Smooth muscle cell (in vitro differentiated cells): ENCODE measurements at regions not wholly inside any gene's neighbourhood (a gene's known extent, or its start where the extent isn't known, plus 50 kb on each side); places are given as distances from the start of the nearest gene placed in this dataset.
"Not testable (repeated sequence)": the region's sequence is repeated elsewhere in the genome, so short reads cannot be mapped to it uniquely, and the experiment has no call there.

Source experiments
- DNase-seq: peaks from one replicate; lab custom pipeline; 2025; ENCODE audit not compliant: unreplicated experiment; lab: John Stamatoyannopoulos, UW
- H2AFZ ChIP-seq: fragments of 200-600 bp; sonication (generic); 2 replicates; pipeline ENCODE4 v1.6.0; 2016; ENCODE audit warnings: antibody characterized with exemption, low read depth, mild to moderate bottlenecking
- H3F3A ChIP-seq: fragments of 200-600 bp; sonication (generic); 2 replicates; pipeline ENCODE4 v1.6.0; 2017; ENCODE audit warnings: antibody characterized with exemption, low read depth
- H3K27ac ChIP-seq: fragments of 200-600 bp; sonication (generic); 2 replicates; pipeline ENCODE4 v1.5.1; 2016; ENCODE audit warnings: low read depth, mild to moderate bottlenecking
- H3K27me3 ChIP-seq: fragments of 200-600 bp; sonication (generic); 2 replicates; pipeline ENCODE4 v1.6.1; 2016; ENCODE audit warnings: low read depth, mild to moderate bottlenecking
- H3K36me3 ChIP-seq: fragments of 200-600 bp; sonication (generic); 2 replicates; pipeline ENCODE4 v1.5.1; 2016; ENCODE audit warnings: low read depth
- H3K4me1 ChIP-seq: fragments of 200-600 bp; sonication (generic); 2 replicates; pipeline ENCODE4 v1.5.1; 2016; ENCODE audit warnings: low read depth
- H3K4me2 ChIP-seq: fragments of 200-600 bp; sonication (generic); 2 replicates; pipeline ENCODE4 v1.6.0; 2016; ENCODE audit warnings: mild to moderate bottlenecking
- H3K4me3 ChIP-seq: fragments of 200-600 bp; sonication (generic); 2 replicates; pipeline ENCODE4 v1.5.1; 2016; ENCODE audit warnings: mild to moderate bottlenecking
- H3K79me2 ChIP-seq: fragments of 200-600 bp; sonication (generic); 2 replicates; pipeline ENCODE4 v1.6.0; 2016; ENCODE audit warnings: low read depth, mild to moderate bottlenecking
- H3K9ac ChIP-seq: fragments of 200-600 bp; sonication (generic); 2 replicates; pipeline ENCODE4 v1.6.0; 2016; ENCODE audit warnings: low read depth
- H3K9me3 ChIP-seq: fragments of 200-600 bp; sonication (generic); replicated peaks from 2 replicates; pipeline ENCODE4 v1.5.1; 2016; ENCODE audit warnings: low read depth
- H4K20me1 ChIP-seq: fragments of 200-600 bp; sonication (generic); 2 replicates; pipeline ENCODE4 v1.6.0; 2016; ENCODE audit warnings: low read depth
- CTCF ChIP-seq: fragments of 200-600 bp; sonication (generic); IDR thresholded peaks from 2 replicates; pipeline ENCODE4 v1.5.1; 2017; ENCODE audit warnings: borderline replicate concordance, mild to moderate bottlenecking, antibody characterized with exemption; ENCODE audit not compliant: insufficient read depth, poor library complexity, severe bottlenecking
- WGBS: methylation state at CpG from one replicate; pipeline ENCODE4 v1.1.7; 2016; ENCODE audit warnings: low lambda C conversion rate; 5-methylcytosine and 5-hydroxymethylcytosine counted together

- 63% methylated on average over 6 of the region's 6 CpGs for WGBS
Observed at GRCh38 chr10:7054915-7055314, 355.9 kb downstream of the SFMBT2 start.

GRCh38 chr10:7053195-7053594 lies 357.6 kb downstream of the SFMBT2 start:
- Histone ChIP-seq H3K4me1 (no peaks in the 10 kb centered on the region), H3K27ac (no peak overlapping the region), H2AFZ (no peak overlapping the region), H3K4me3 (no peak overlapping the region), H3F3A (no peaks in the 10 kb centered on the region), H4K20me1 (no peaks in the 10 kb centered on the region), H3K36me3 (no peaks in the 10 kb centered on the region), H3K4me2 (no peak overlapping the region), H3K27me3 (no peaks in the 10 kb centered on the region), H3K9me3 (no peaks in the 10 kb centered on the region), H3K79me2 (no peaks in the 10 kb centered on the region), H3K9ac (no peak overlapping the region)
- TF ChIP-seq CTCF: no peak
- 51% methylated on average over 3 of the region's 3 CpGs for WGBS
- DNase-seq: no peak

More at GRCh38 chr10:7054915-7055314, 355.9 kb downstream of the SFMBT2 start:
- no peaks in the 10 kb centered on the region for H4K20me1 ChIP-seq
- no peak overlapping the region for H2AFZ ChIP-seq
- no peaks in the 10 kb centered on the region for H3K27me3 ChIP-seq
- H3K4me2 ChIP-seq: no peak overlapping the region
- no peak for DNase-seq
- no peaks in the 10 kb centered on the region for H3K79me2 ChIP-seq
- TF ChIP-seq CTCF: peak; percentile 29
- no peaks in the 10 kb centered on the region for H3K4me1 ChIP-seq
- H3K4me3 ChIP-seq: no peak overlapping the region
- H3K36me3 ChIP-seq: no peaks in the 10 kb centered on the region
- no peak overlapping the region for H3K27ac ChIP-seq
- H3F3A ChIP-seq: no peaks in the 10 kb centered on the region
- no peaks in the 10 kb centered on the region for H3K9me3 ChIP-seq
- H3K9ac ChIP-seq: no peak overlapping the region

- not testable (repeated sequence) for H3K4me2 ChIP-seq, H3K4me3 ChIP-seq, H4K20me1 ChIP-seq, H3K9ac ChIP-seq, H3K9me3 ChIP-seq, H3K4me1 ChIP-seq, H3K36me3 ChIP-seq, H3F3A ChIP-seq, H3K79me2 ChIP-seq, DNase-seq, H3K27me3 ChIP-seq, H2AFZ ChIP-seq, H3K27ac ChIP-seq
- 89% methylated on average over 3 of the region's 3 CpGs for WGBS
Observed at GRCh38 chr10:7050024-7050423, 360.8 kb downstream of the SFMBT2 start.

- no peak for DNase-seq
- Histone ChIP-seq H3K36me3 (no peaks in the 10 kb centered on the region), H2AFZ (no peak overlapping the region), H3K79me2 (no peaks in the 10 kb centered on the region), H3K4me2 (no peak overlapping the region), H3K9me3 (no peaks in the 10 kb centered on the region), H3K27me3 (no peaks in the 10 kb centered on the region), H3F3A (no peaks in the 10 kb centered on the region), H3K4me1 (no peaks in the 10 kb centered on the region), H3K9ac (no peak overlapping the region), H3K4me3 (no peak overlapping the region), H3K27ac (no peak overlapping the region), H4K20me1 (no peaks in the 10 kb centered on the region)
- no peak for TF ChIP-seq CTCF
- WGBS: 86% methylated on average over 6 of the region's 6 CpGs
Observed at GRCh38 chr10:7048061-7048460, 362.8 kb downstream of the SFMBT2 start.
